NCI-H524 treated with DMSO at 0.1 percent for 48 hours (cell line): ENCODE measurements at regions not wholly inside any gene's neighbourhood (a gene's known extent, or its start where the extent isn't known, plus 50 kb on each side); places are given as distances from the start of the nearest gene placed in this dataset.
A peak's percentile ranks its signal among the peaks of the same experiment; 100 is the strongest.

Source experiments
- DNase-seq: peaks from one replicate; lab custom pipeline; 2025; lab: John Stamatoyannopoulos, UW

GRCh38 chr5:117212866-117213265 is 638.2 kb upstream of the SEMA6A start:
- DNase-seq, result no peak

GRCh38 chr5:117210796-117211195 is 636.2 kb upstream of the SEMA6A start:
- DNase-seq, result no peak

- no peak for DNase-seq
Measured at GRCh38 chr5:117209479-117209878, 634.9 kb upstream of the SEMA6A start.

GRCh38 chr5:117207088-117207668 is 632.6 kb upstream of the SEMA6A start:
- DNase-seq, result no peak

- DNase-seq, result no peak
Measured at GRCh38 chr5:117205894-117206293, 631.3 kb upstream of the SEMA6A start.

- peak; percentile 91 for DNase-seq
Measured at GRCh38 chr5:117204926-117205869, 630.6 kb upstream of the SEMA6A start.

- no peak for DNase-seq
Measured at GRCh38 chr5:117204404-117204803, 629.8 kb upstream of the SEMA6A start.

- DNase-seq, result no peak
Measured at GRCh38 chr5:117203584-117203983, 629.0 kb upstream of the SEMA6A start.

- no peak for DNase-seq
Measured at GRCh38 chr5:117201001-117201400, 626.4 kb upstream of the SEMA6A start.

GRCh38 chr5:117195076-117195475 is 620.5 kb upstream of the SEMA6A start:
- DNase-seq, result peak; percentile 28

GRCh38 chr5:117191251-117191650 is 616.6 kb upstream of the SEMA6A start:
- no peak for DNase-seq

GRCh38 chr5:117189784-117190183 is 615.2 kb upstream of the SEMA6A start:
- DNase-seq, result no peak

- DNase-seq, result no peak
Measured at GRCh38 chr5:117188211-117188610, 613.6 kb upstream of the SEMA6A start.

GRCh38 chr5:117186751-117187150 is 612.1 kb upstream of the SEMA6A start:
- DNase-seq, result no peak

- DNase-seq, result no peak
Measured at GRCh38 chr5:117183326-117183725, 608.7 kb upstream of the SEMA6A start.

- DNase-seq, result no peak
Measured at GRCh38 chr5:117182104-117182503, 607.5 kb upstream of the SEMA6A start.

GRCh38 chr5:117177302-117177701 is 602.7 kb upstream of the SEMA6A start:
- no peak for DNase-seq

- DNase-seq, result no peak
Measured at GRCh38 chr5:117165068-117165467, 590.4 kb upstream of the SEMA6A start.

GRCh38 chr5:117161718-117162335 is 587.2 kb upstream of the SEMA6A start:
- no peak for DNase-seq

GRCh38 chr5:117160391-117160790 is 585.8 kb upstream of the SEMA6A start:
- DNase-seq, result no peak

- no peak for DNase-seq
Measured at GRCh38 chr5:117149312-117149711, 574.7 kb upstream of the SEMA6A start.

GRCh38 chr5:117144086-117144485 is 569.5 kb upstream of the SEMA6A start:
- no peak for DNase-seq

- no peak for DNase-seq
Measured at GRCh38 chr5:117143406-117143805, 568.8 kb upstream of the SEMA6A start.
